ENCODE measurements at regions not wholly inside any gene's neighbourhood (a gene's known extent, or its start where the extent isn't known, plus 50 kb on each side); places are given as distances from the start of the nearest gene placed in this dataset.

GRCh38 chr9:31028137-31028536 is 1356.3 kb upstream of the ACO1 start:
- no peaks in the 10 kb centered on the region for H4K20me1 ChIP-seq (ENCODE audit: control insufficient read depth, insufficient read depth, insufficient read length)
- H3K56ac ChIP-seq (ENCODE audit: insufficient read length, low read depth, low read length): no peak overlapping the region
- H3K36me3 Mint-ChIP-seq (ENCODE audit: insufficient read depth in 1 of 3, low read depth in 3 of 3): no peaks in the 10 kb centered on the region
- no peak overlapping the region for H2BK12ac ChIP-seq (ENCODE audit: insufficient read length, low read depth, low read length)
- DNase-seq: no peak
- no peak overlapping the region for H2AK5ac ChIP-seq (ENCODE audit: insufficient read length, low read length)
- no peak overlapping the region for H4K8ac ChIP-seq (replicated peaks; ENCODE audit: insufficient read length, low read depth, low read length)
- H3K18ac ChIP-seq (ENCODE audit: insufficient read length, low read depth, low read length): no peak overlapping the region
- no peak overlapping the region for H2BK5ac ChIP-seq (ENCODE audit: insufficient read length, low read length)
- H4K91ac ChIP-seq (ENCODE audit: insufficient read length, low read depth, low read length): no peak overlapping the region
- H3K27ac ChIP-seq (ENCODE audit: insufficient read length, low read depth, low read length): no peak overlapping the region
- H3K27me3 Mint-ChIP-seq (ENCODE audit: low read depth): no peaks in the 10 kb centered on the region
- H3K27me3 ChIP-seq (ENCODE audit: insufficient read depth, low read length): no peaks in the 10 kb centered on the region
- H3K79me1 ChIP-seq (ENCODE audit: insufficient read depth, low read depth, low read length, poor library complexity, severe bottlenecking): no peaks in the 10 kb centered on the region
- no peak overlapping the region for H2BK120ac ChIP-seq (ENCODE audit: low read depth, low read length, poor library complexity, severe bottlenecking)
- no CpG with 5 or more reads among the region's 8 CpGs for WGBS (ENCODE audit: extremely low coverage, insufficient read length, low lambda C conversion rate)
- no peaks in the 10 kb centered on the region for H3K9me3 ChIP-seq (ENCODE audit: control insufficient read depth, low read depth, low read length)
- peaks cover 19 to 21% of the 10 kb centered on the region in 2 experiments for H3K4me1 Mint-ChIP-seq
- no peak overlapping the region for H3K4me2 ChIP-seq (ENCODE audit: insufficient read depth, insufficient read length, low read length)
- H3K9ac ChIP-seq (ENCODE audit: extremely low read depth, insufficient read length, low read length): no peak overlapping the region
- H2BK15ac ChIP-seq (ENCODE audit: low read depth, low read length): no peak overlapping the region
- no peak overlapping the region for H3T11ph ChIP-seq (ENCODE audit: low read length)
- H3K23me2 ChIP-seq (ENCODE audit: insufficient read length, low read depth, low read length, poor library complexity, severe bottlenecking): peaks cover 4% of the 10 kb centered on the region
- H2BK20ac ChIP-seq (ENCODE audit: low read depth, low read length, poor library complexity, severe bottlenecking): no peak overlapping the region
- no peaks in the 10 kb centered on the region for H3K79me2 ChIP-seq (ENCODE audit: insufficient read depth, low read length)
- no peak overlapping the region for H3K27ac Mint-ChIP-seq
- H3K4me3 Mint-ChIP-seq: no peak overlapping the region
- H3K4ac ChIP-seq (ENCODE audit: low read depth, low read length): no peak overlapping the region
- H2AFZ ChIP-seq (ENCODE audit: low read length): no peak overlapping the region
- no peak overlapping the region for H4K5ac ChIP-seq (ENCODE audit: insufficient read length, low read depth, low read length)
- no peak overlapping the region for H3K23ac ChIP-seq (ENCODE audit: insufficient read length, low read depth, low read length)
- no peaks in the 10 kb centered on the region for H3K9me3 Mint-ChIP-seq
- no peak for TF ChIP-seq CTCF (conservative IDR thresholded peaks at IDR 0.05)
- H3K4me1 ChIP-seq (ENCODE audit: insufficient read depth, low read length): peaks cover 4% of the 10 kb centered on the region; the same call in 1 of the 2 replicates
- H3K14ac ChIP-seq (ENCODE audit: insufficient read depth, low read length): no peak overlapping the region

All from H9 (cell line).